K562 (cell line): ENCODE measurements at regions not wholly inside any gene's neighbourhood (a gene's known extent, or its start where the extent isn't known, plus 50 kb on each side); places are given as distances from the start of the nearest gene placed in this dataset.

Experiments used
- CBX3 ChIP-seq, 2 experiments: IDR thresholded peaks; 1 replicate in 1 of 2; 2 replicates in 1 of 2; pipeline ENCODE4 v1.6.1; 2012; ENCODE audit warnings: inconsistent platforms in 2 of 2, low read length in 2 of 2, borderline replicate concordance in 1 of 2, control low read depth in 1 of 2
- EP300 ChIP-seq: IDR thresholded peaks from 2 replicates; pipeline ENCODE4 v1.6.1; 2012; ENCODE audit warnings: low read length, improper control_type of control experiment
- MYC ChIP-seq, 2 experiments: fragments of 250-450 bp in 1 of 2; sonication (Bioruptor Pico) in 1 of 2; IDR thresholded peaks; 2 replicates each; pipeline versions ENCODE4 v1.5.1 to v1.6.1; 2012 to 2021; ENCODE audit warnings: low read depth in 2 of 2, borderline replicate concordance in 1 of 2, improper control_type of control experiment in 1 of 2, low read length in 1 of 2, mild to moderate bottlenecking in 1 of 2, moderate library complexity in 1 of 2
- POLR2AphosphoS5 ChIP-seq: IDR thresholded peaks from 2 replicates; pipeline ENCODE4 v1.6.1; 2011; ENCODE audit warnings: mild to moderate bottlenecking, low read depth, low read length, moderate library complexity; ENCODE audit not compliant: control insufficient read depth, insufficient read depth
- SMARCB1 ChIP-seq: IDR thresholded peaks from 2 replicates; pipeline ENCODE4 v1.6.1; 2011; ENCODE audit warnings: improper control_type of control experiment, low read depth; ENCODE audit not compliant: insufficient read length
- SP1 ChIP-seq: sonication (generic); formaldehyde crosslinking; IDR thresholded peaks from 2 replicates; pipeline ENCODE4 v1.8.1; 2022; ENCODE audit warnings: mild to moderate bottlenecking, missing genetic modification reagents
- SUPT5H ChIP-seq: fragments of 450-650 bp; IDR thresholded peaks from 2 replicates; pipeline ENCODE4 v1.6.1; 2016
- TRIM28 ChIP-seq: fragments of 450-650 bp; IDR thresholded peaks from 2 replicates; pipeline ENCODE4 v1.6.1; 2017
- U2AF1 ChIP-seq: fragments of 200-400 bp; formaldehyde crosslinking; optimal IDR thresholded peaks from 2 replicates; pipeline ENCODE3; 2017; ENCODE audit warnings: mild to moderate bottlenecking, low read depth, low read length, moderate library complexity
- ZNF212 ChIP-seq: fragments of 450-650 bp; formaldehyde crosslinking; IDR thresholded peaks from 2 replicates; pipeline ENCODE4 v1.4.0; 2020; ENCODE audit warnings: mild to moderate bottlenecking
- ZNF561 ChIP-seq: fragments of 450-650 bp; formaldehyde crosslinking; conservative IDR thresholded peaks from 2 replicates; pipeline ENCODE4 v1.4.0; 2020; ENCODE audit warnings: mild to moderate bottlenecking, moderate library complexity
- ZNF699 ChIP-seq: fragments of 250-450 bp; sonication (Bioruptor Pico); IDR thresholded peaks from 2 replicates; pipeline ENCODE4 v1.8.0; 2021; ENCODE audit warnings: mild to moderate bottlenecking, moderate library complexity; ENCODE audit not compliant: insufficient replicate concordance
- TF ChIP-seq, protein P1 (sequence below), 3 experiments: IDR thresholded peaks in 2 of 3; conservative IDR thresholded peaks in 1 of 3; 2 replicates each; pipeline ENCODE4 v1.5.1; 2011 to 2012; ENCODE audit warnings: low read length in 3 of 3, mild to moderate bottlenecking in 3 of 3, control low read depth in 2 of 3, improper control_type of control experiment in 1 of 3, inconsistent platforms in 1 of 3, low read depth in 1 of 3, mixed read lengths in 1 of 3, moderate library complexity in 1 of 3; ENCODE audit not compliant: insufficient read depth in 2 of 3
- TF ChIP-seq, protein P2 (sequence below), 2 experiments: fragments of 450-650 bp; IDR thresholded peaks; 2 replicates each; pipeline ENCODE4 v1.6.1; 2016; ENCODE audit warnings: mild to moderate bottlenecking in 2 of 2, borderline replicate concordance in 1 of 2, low read depth in 1 of 2, moderate library complexity in 1 of 2

DNA sequence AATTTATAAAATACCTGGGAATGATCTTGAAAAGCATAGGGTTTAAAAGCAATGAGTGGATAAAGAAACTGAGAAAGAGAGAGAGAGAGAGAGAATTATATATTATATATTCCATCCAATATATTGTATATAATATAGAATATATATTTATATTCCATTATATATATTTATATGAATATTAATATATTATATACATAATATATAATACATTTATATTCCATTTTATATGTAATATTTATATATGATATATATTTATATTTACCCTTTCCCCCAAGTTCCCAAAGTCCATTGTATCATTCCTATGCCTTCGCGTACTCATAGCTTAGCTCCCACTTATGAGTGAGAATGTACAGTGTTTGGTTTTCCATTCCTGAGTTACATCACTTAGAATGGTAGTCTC, 69.9 kb upstream of the SLC35F3 start:
- TF ChIP-seq CBX3 (IDR thresholded peaks at IDR 0.05; ENCODE audit: borderline replicate concordance in 1 of 2, low read length in 2 of 2) (no peak), SMARCB1 (no peak), TRIM28 (no peak), U2AF1 (no peak), MYC (IDR thresholded peaks at IDR 0.05; ENCODE audit: low read depth, low read length) (no peak), MYC (CRISPR knock-in tag; IDR thresholded peaks at IDR 0.05; ENCODE audit: borderline replicate concordance, low read depth) (no peak), EP300 (no peak), ZNF699 (CRISPR knock-in tag) (no peak), POLR2AphosphoS5 (no peak), SUPT5H (no peak), ZNF212 (CRISPR knock-in tag) (no peak), SP1 (CRISPR knock-in tag) (no peak), ZNF561 (CRISPR knock-in tag) (no peak)
- TF ChIP-seq, protein P1, sequence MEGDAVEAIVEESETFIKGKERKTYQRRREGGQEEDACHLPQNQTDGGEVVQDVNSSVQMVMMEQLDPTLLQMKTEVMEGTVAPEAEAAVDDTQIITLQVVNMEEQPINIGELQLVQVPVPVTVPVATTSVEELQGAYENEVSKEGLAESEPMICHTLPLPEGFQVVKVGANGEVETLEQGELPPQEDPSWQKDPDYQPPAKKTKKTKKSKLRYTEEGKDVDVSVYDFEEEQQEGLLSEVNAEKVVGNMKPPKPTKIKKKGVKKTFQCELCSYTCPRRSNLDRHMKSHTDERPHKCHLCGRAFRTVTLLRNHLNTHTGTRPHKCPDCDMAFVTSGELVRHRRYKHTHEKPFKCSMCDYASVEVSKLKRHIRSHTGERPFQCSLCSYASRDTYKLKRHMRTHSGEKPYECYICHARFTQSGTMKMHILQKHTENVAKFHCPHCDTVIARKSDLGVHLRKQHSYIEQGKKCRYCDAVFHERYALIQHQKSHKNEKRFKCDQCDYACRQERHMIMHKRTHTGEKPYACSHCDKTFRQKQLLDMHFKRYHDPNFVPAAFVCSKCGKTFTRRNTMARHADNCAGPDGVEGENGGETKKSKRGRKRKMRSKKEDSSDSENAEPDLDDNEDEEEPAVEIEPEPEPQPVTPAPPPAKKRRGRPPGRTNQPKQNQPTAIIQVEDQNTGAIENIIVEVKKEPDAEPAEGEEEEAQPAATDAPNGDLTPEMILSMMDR (IDR thresholded peaks at IDR 0.05 in 2 of 3, conservative IDR thresholded peaks at IDR 0.05 in 1 of 3; ENCODE audit: insufficient read depth in 2 of 3, low read depth in 1 of 3, low read length in 3 of 3), result no peak
- TF ChIP-seq, protein P2, sequence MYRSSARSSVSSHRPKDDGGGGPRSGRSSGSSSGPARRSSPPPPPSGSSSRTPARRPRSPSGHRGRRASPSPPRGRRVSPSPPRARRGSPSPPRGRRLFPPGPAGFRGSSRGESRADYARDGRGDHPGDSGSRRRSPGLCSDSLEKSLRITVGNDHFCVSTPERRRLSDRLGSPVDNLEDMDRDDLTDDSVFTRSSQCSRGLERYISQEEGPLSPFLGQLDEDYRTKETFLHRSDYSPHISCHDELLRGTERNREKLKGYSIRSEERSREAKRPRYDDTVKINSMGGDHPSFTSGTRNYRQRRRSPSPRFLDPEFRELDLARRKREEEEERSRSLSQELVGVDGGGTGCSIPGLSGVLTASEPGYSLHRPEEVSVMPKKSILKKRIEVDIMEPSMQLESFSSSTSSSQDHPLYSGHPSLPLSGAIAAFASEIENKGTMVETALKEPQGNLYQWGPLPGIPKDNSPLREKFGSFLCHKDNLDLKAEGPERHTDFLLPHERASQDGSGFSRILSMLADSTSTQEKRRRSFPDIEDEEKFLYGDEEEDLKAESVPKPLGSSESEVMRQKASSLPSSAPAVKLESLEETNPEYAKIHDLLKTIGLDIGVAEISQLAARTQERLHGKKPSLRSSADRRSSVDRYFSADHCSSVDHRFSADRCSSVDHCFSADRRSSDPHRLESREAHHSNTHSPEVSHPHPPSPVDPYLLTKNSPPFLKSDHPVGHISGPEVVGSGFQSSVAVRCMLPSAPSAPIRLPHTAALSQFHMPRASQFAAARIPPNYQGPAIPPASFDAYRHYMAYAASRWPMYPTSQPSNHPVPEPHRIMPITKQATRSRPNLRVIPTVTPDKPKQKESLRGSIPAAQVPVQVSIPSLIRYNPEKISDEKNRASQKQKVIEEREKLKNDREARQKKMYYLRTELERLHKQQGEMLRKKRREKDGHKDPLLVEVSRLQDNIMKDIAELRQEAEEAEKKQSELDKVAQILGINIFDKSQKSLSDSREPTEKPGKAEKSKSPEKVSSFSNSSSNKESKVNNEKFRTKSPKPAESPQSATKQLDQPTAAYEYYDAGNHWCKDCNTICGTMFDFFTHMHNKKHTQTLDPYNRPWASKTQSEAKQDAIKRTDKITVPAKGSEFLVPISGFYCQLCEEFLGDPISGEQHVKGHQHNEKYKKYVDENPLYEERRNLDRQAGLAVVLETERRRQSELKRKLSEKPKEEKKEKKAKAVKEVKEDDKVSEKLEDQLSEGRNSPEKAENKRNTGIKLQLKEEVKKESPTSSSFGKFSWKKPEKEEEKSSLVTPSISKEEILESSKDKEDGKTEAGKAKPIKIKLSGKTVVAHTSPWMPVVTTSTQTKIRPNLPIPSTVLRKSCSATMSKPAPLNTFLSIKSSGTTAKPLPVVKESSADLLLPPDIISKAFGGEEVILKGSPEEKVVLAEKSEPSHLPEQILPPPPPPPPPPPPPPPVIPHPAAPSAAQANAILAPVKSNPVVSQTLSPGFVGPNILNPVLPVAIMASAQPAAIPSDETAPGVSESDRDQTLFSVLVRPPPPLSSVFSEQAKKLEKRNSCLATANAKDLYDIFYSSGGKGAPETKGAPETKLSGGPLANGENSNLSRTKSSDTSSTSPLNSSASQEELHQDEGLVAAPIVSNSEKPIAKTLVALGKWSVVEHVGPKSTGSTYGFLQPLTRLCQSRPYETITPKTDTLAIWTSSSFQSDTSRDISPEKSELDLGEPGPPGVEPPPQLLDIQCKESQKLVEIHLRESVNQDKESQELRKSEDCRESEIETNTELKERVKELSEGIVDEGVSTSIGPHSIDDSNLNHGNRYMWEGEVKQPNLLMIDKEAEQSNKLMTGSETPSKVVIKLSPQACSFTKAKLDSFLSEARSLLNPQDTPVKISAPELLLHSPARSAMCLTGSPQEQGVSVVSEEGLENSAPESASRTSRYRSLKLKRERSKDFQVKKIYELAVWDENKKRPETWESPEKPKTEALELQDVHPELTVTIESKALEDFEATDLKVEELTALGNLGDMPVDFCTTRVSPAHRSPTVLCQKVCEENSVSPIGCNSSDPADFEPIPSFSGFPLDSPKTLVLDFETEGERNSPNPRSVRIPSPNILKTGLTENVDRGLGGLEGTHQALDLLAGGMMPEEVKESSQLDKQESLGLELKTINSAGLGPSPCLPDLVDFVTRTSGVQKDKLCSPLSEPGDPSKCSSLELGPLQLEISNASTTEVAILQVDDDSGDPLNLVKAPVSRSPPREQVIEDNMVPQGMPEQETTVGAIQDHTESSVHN (IDR thresholded peaks at IDR 0.05; ENCODE audit: borderline replicate concordance in 1 of 2, low read depth in 1 of 2), result no peak
